ENCODE measurements at regions not wholly inside any gene's neighbourhood (a gene's known extent, or its start where the extent isn't known, plus 50 kb on each side); places are given as distances from the start of the nearest gene placed in this dataset.

- no peak for DNase-seq
Measured at GRCh38 chr15:94053626-94054025, 177.7 kb upstream of the MCTP2 start.

- DNase-seq: no peak
Measured at GRCh38 chr15:94052711-94053110, 178.7 kb upstream of the MCTP2 start.

- DNase-seq: no peak
Measured at GRCh38 chr15:94047566-94047965, 183.8 kb upstream of the MCTP2 start.

GRCh38 chr15:94042180-94042928 is 189.0 kb upstream of the MCTP2 start:
- no peak for DNase-seq

GRCh38 chr15:94041746-94042145 is 189.6 kb upstream of the MCTP2 start:
- DNase-seq: no peak

- DNase-seq: no peak
Measured at GRCh38 chr15:94040541-94041248, 190.7 kb upstream of the MCTP2 start.

GRCh38 chr15:94036156-94036555 is 195.2 kb upstream of the MCTP2 start:
- DNase-seq: no peak

GRCh38 chr15:94033683-94034020 is 197.7 kb upstream of the MCTP2 start:
- DNase-seq: no peak

- DNase-seq: no peak
Measured at GRCh38 chr15:94033014-94033682, 198.2 kb upstream of the MCTP2 start.

GRCh38 chr15:94032571-94032970 is 198.8 kb upstream of the MCTP2 start:
- DNase-seq: no peak

GRCh38 chr15:94031072-94031471 is 200.3 kb upstream of the MCTP2 start:
- no peak for DNase-seq

- DNase-seq: no peak
Measured at GRCh38 chr15:94029495-94029894, 201.9 kb upstream of the MCTP2 start.

- no peak for DNase-seq
Measured at GRCh38 chr15:94028809-94029208, 202.6 kb upstream of the MCTP2 start.

GRCh38 chr15:94028121-94028520 is 203.2 kb upstream of the MCTP2 start:
- no peak for DNase-seq

- DNase-seq: no peak
Measured at GRCh38 chr15:94027581-94027980, 203.8 kb upstream of the MCTP2 start.

- no peak for DNase-seq
Measured at GRCh38 chr15:94026458-94027304, 204.7 kb upstream of the MCTP2 start.

- DNase-seq: no peak
Measured at GRCh38 chr15:94023531-94023930, 207.8 kb upstream of the MCTP2 start.

GRCh38 chr15:94021621-94022320 is 209.6 kb upstream of the MCTP2 start:
- no peak for DNase-seq

- DNase-seq: no peak
Measured at GRCh38 chr15:94019062-94019461, 212.3 kb upstream of the MCTP2 start.

GRCh38 chr15:94015324-94015723 is 216.0 kb upstream of the MCTP2 start:
- no peak for DNase-seq

GRCh38 chr15:94008104-94009074 is 223.0 kb upstream of the MCTP2 start:
- DNase-seq: no peak

Data from right kidney (tissue), 1 donor.